Liver (tissue), 8 donors: ENCODE measurements at regions not wholly inside any gene's neighbourhood (a gene's known extent, or its start where the extent isn't known, plus 50 kb on each side); places are given as distances from the start of the nearest gene placed in this dataset.

Experiments
- DNase-seq: peaks from one replicate; pipeline ENCODE4 v3.0.0-alpha.2; 2017; ENCODE audit warnings: low spot score
- H3K27ac ChIP-seq, 2 donors: one replicate each; pipeline ENCODE4 v1.7.0; 2013; ENCODE audit warnings: inconsistent platforms in 2 of 2, low read length in 2 of 2, control low read depth in 1 of 2, low read depth in 1 of 2, mild to moderate bottlenecking in 1 of 2
- H3K27me3 ChIP-seq, 4 donors: one replicate each; pipeline versions ENCODE4 v1.6.1 to v1.7.0; 2013; ENCODE audit warnings: low read length in 3 of 4, inconsistent platforms in 1 of 4, mild to moderate bottlenecking in 1 of 4, moderate library complexity in 1 of 4; ENCODE audit not compliant: control insufficient read depth in 4 of 4, insufficient read depth in 4 of 4
- H3K36me3 ChIP-seq, 4 donors: one replicate each; pipeline versions ENCODE4 v1.6.1 to v1.7.0; 2013; ENCODE audit warnings: low read length in 3 of 4, mild to moderate bottlenecking in 3 of 4, low read depth in 1 of 4, moderate library complexity in 1 of 4; ENCODE audit not compliant: control insufficient read depth in 4 of 4, insufficient read depth in 3 of 4
- H3K4me1 ChIP-seq, 4 donors: one replicate each; pipeline versions ENCODE4 v1.6.1 to v1.7.0; 2013; ENCODE audit warnings: low read length in 3 of 4, mild to moderate bottlenecking in 3 of 4, moderate library complexity in 1 of 4; ENCODE audit not compliant: control insufficient read depth in 4 of 4, insufficient read depth in 4 of 4
- H3K4me3 ChIP-seq, 3 donors: one replicate each; pipeline versions ENCODE4 v1.6.1 to v1.7.0; 2013; ENCODE audit warnings: low read length in 3 of 3, control low read depth in 1 of 3, low read depth in 1 of 3, mild to moderate bottlenecking in 1 of 3
- H3K9ac ChIP-seq, 2 donors: one replicate each; pipeline ENCODE4 v1.7.0; 2013; ENCODE audit warnings: low read length in 2 of 2, mild to moderate bottlenecking in 2 of 2, moderate library complexity in 2 of 2, control low read depth in 1 of 2, low read depth in 1 of 2
- H3K9me3 ChIP-seq, 4 donors: one replicate each; pipeline versions ENCODE4 v1.6.1 to v1.7.0; 2013; ENCODE audit warnings: low read length in 3 of 4; ENCODE audit not compliant: control insufficient read depth in 4 of 4
- EGR1 ChIP-seq, 2 donors: IDR thresholded peaks; 2 replicates each; pipeline ENCODE4 v1.6.1; 2016 to 2018; ENCODE audit warnings: antibody characterized with exemption in 2 of 2, low read depth in 2 of 2
- FOXA1 ChIP-seq: IDR thresholded peaks from 2 replicates; pipeline ENCODE4 v1.6.1; 2016; ENCODE audit warnings: antibody characterized with exemption
- FOXA2 ChIP-seq: IDR thresholded peaks from 2 replicates; pipeline ENCODE4 v1.6.1; 2016; ENCODE audit warnings: antibody characterized with exemption
- GABPA ChIP-seq, 2 donors: IDR thresholded peaks in 1 of 2; conservative IDR thresholded peaks in 1 of 2; 2 replicates each; pipeline ENCODE4 v1.6.1; 2016; ENCODE audit warnings: antibody characterized with exemption in 2 of 2, mild to moderate bottlenecking in 1 of 2, moderate library complexity in 1 of 2
- HNF4A ChIP-seq, 2 donors: conservative IDR thresholded peaks; 2 replicates each; pipeline ENCODE4 v1.6.1; 2016; ENCODE audit warnings: antibody characterized with exemption in 2 of 2, mild to moderate bottlenecking in 2 of 2
- HNF4G ChIP-seq: IDR thresholded peaks from 2 replicates; pipeline ENCODE4 v1.6.1; 2016; ENCODE audit warnings: antibody characterized with exemption
- JUND ChIP-seq, 2 donors: IDR thresholded peaks; 2 replicates each; pipeline ENCODE4 v1.6.1; 2016; ENCODE audit warnings: antibody characterized with exemption in 2 of 2
- NR2F2 ChIP-seq: IDR thresholded peaks from 2 replicates; pipeline ENCODE4 v1.6.1; 2016; ENCODE audit warnings: antibody characterized with exemption
- RAD21 ChIP-seq, 2 donors: IDR thresholded peaks; 2 replicates each; pipeline ENCODE4 v1.6.1; 2016; ENCODE audit warnings: antibody characterized with exemption in 2 of 2, mild to moderate bottlenecking in 2 of 2
- RXRA ChIP-seq, 2 donors: IDR thresholded peaks; 2 replicates each; pipeline ENCODE4 v1.6.1; 2017 to 2018; ENCODE audit warnings: antibody characterized with exemption in 2 of 2, mild to moderate bottlenecking in 1 of 2
- TAF1 ChIP-seq: conservative IDR thresholded peaks from 2 replicates; pipeline ENCODE4 v1.6.1; 2016; ENCODE audit warnings: antibody characterized with exemption, mild to moderate bottlenecking
- YY1 ChIP-seq: IDR thresholded peaks from 2 replicates; pipeline ENCODE4 v1.6.1; 2016; ENCODE audit warnings: antibody characterized with exemption, mild to moderate bottlenecking
- WGBS: extraction: QIAGEN DNeasy Blood & Tissue Kit; methylation state at CpG from one replicate; pipeline ENCODE4 v1.1.7; 2013; 5-methylcytosine and 5-hydroxymethylcytosine counted together
- TF ChIP-seq, protein P1 (sequence below): IDR thresholded peaks from 2 replicates; pipeline ENCODE4 v1.6.1; 2016; ENCODE audit warnings: antibody characterized with exemption
- TF ChIP-seq, protein P2 (sequence below): IDR thresholded peaks from 2 replicates; pipeline ENCODE4 v1.6.1; 2016; ENCODE audit warnings: antibody characterized with exemption, mild to moderate bottlenecking
- TF ChIP-seq, protein P3 (sequence below): IDR thresholded peaks from 2 replicates; pipeline ENCODE4 v1.6.1; 2016; ENCODE audit warnings: antibody characterized with exemption
- TF ChIP-seq, protein P4 (sequence below): fragments of 150-350 bp; IDR thresholded peaks from 2 replicates; pipeline ENCODE4 v1.5.1; 2017; ENCODE audit warnings: improper control_type of control experiment, low read depth, low read length; ENCODE audit not compliant: missing input control
- TF ChIP-seq, protein P5 (sequence below): IDR thresholded peaks from 2 replicates; pipeline ENCODE4 v1.6.1; 2016; ENCODE audit warnings: antibody characterized with exemption
- donor health status: healthy.
- donor health status: healthy.
- donor health status: healthy.
- donor health status: healthy.
- donor health status: healthy.

DNA sequence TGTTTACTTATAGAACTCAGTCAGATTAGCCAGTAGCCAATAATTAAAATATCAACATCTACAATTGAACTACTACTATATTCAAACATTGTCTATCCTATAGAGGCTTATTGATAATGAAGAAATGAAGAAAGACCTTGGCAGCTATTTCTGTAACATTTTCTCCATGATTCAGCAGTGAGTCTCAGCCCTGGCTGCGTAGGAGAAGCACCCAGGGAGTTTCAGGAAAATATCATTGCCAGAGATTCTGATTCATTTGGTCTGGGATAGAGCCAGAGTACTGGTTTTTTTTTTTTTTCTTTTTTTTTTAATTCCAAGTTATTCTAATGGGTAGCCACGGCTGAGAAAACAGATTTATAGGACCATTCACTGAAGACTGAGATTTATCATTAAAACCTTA is 404.8 kb downstream of the TXNL1 start:
- 75% methylated on average over 2 of the region's 2 CpGs for WGBS
- Histone ChIP-seq H3K27ac (no peak overlapping the region), H3K4me3 (no peak overlapping the region), H3K27me3 (no peaks in the 10 kb centered on the region), H3K36me3 (no peaks in the 10 kb centered on the region), H3K9ac (no peak overlapping the region), H3K9me3 (peaks cover 0 to 3% (median 1%) of the 10 kb centered on the region in 4 donors), H3K4me1 (no peaks in the 10 kb centered on the region)
- no peak for DNase-seq
- TF ChIP-seq FOXA1 (no peak), YY1 (no peak), JUND (IDR thresholded peaks at IDR 0.05) (no peak), HNF4G (no peak), GABPA (IDR thresholded peaks at IDR 0.05 in 1 of 2, conservative IDR thresholded peaks at IDR 0.05 in 1 of 2) (no peak), HNF4A (conservative IDR thresholded peaks at IDR 0.05) (no peak), EGR1 (IDR thresholded peaks at IDR 0.05; ENCODE audit: low read depth in 2 of 2) (no peak)
- TF ChIP-seq, protein P1, sequence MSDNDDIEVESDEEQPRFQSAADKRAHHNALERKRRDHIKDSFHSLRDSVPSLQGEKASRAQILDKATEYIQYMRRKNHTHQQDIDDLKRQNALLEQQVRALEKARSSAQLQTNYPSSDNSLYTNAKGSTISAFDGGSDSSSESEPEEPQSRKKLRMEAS = no peak
- TF ChIP-seq, protein P2, sequence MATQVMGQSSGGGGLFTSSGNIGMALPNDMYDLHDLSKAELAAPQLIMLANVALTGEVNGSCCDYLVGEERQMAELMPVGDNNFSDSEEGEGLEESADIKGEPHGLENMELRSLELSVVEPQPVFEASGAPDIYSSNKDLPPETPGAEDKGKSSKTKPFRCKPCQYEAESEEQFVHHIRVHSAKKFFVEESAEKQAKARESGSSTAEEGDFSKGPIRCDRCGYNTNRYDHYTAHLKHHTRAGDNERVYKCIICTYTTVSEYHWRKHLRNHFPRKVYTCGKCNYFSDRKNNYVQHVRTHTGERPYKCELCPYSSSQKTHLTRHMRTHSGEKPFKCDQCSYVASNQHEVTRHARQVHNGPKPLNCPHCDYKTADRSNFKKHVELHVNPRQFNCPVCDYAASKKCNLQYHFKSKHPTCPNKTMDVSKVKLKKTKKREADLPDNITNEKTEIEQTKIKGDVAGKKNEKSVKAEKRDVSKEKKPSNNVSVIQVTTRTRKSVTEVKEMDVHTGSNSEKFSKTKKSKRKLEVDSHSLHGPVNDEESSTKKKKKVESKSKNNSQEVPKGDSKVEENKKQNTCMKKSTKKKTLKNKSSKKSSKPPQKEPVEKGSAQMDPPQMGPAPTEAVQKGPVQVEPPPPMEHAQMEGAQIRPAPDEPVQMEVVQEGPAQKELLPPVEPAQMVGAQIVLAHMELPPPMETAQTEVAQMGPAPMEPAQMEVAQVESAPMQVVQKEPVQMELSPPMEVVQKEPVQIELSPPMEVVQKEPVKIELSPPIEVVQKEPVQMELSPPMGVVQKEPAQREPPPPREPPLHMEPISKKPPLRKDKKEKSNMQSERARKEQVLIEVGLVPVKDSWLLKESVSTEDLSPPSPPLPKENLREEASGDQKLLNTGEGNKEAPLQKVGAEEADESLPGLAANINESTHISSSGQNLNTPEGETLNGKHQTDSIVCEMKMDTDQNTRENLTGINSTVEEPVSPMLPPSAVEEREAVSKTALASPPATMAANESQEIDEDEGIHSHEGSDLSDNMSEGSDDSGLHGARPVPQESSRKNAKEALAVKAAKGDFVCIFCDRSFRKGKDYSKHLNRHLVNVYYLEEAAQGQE = no peak
- TF ChIP-seq, protein P3, sequence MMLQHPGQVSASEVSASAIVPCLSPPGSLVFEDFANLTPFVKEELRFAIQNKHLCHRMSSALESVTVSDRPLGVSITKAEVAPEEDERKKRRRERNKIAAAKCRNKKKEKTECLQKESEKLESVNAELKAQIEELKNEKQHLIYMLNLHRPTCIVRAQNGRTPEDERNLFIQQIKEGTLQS = no peak
- TF ChIP-seq, protein P4, sequence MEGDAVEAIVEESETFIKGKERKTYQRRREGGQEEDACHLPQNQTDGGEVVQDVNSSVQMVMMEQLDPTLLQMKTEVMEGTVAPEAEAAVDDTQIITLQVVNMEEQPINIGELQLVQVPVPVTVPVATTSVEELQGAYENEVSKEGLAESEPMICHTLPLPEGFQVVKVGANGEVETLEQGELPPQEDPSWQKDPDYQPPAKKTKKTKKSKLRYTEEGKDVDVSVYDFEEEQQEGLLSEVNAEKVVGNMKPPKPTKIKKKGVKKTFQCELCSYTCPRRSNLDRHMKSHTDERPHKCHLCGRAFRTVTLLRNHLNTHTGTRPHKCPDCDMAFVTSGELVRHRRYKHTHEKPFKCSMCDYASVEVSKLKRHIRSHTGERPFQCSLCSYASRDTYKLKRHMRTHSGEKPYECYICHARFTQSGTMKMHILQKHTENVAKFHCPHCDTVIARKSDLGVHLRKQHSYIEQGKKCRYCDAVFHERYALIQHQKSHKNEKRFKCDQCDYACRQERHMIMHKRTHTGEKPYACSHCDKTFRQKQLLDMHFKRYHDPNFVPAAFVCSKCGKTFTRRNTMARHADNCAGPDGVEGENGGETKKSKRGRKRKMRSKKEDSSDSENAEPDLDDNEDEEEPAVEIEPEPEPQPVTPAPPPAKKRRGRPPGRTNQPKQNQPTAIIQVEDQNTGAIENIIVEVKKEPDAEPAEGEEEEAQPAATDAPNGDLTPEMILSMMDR = no peak

DNA sequence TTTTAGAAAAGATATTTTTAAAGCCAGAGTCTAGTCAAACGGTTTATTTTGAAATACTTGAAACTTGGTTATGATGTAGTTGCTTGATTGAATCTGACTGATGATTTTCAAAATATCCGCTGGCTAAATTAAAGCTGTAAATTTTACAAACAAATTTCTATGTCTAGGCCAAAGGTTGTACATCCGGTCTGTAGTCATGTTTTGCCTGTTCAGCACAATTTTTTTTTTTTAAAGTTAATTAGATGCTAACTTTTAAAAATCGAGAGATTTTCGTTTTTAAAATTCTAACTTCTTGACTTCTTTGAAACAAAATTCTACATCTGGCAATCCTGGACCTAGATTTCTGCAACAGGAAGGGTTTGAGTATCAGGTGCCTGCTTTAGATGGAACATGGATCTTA is 412.4 kb downstream of the TXNL1 start:
- no peak overlapping the region for H3K9ac ChIP-seq
- no peak overlapping the region for H3K27ac ChIP-seq
- H3K4me1 ChIP-seq = no peaks in the 10 kb centered on the region
- TF ChIP-seq RXRA (IDR thresholded peaks at IDR 0.05) = no peak
- TF ChIP-seq, protein P3 = no peak
- no peak for TF ChIP-seq RAD21 (IDR thresholded peaks at IDR 0.05)
- no peak for TF ChIP-seq HNF4A (conservative IDR thresholded peaks at IDR 0.05)
- TF ChIP-seq, protein P2 = no peak
- TF ChIP-seq FOXA2 = no peak
- no peak for TF ChIP-seq TAF1
- no peak for TF ChIP-seq YY1
- TF ChIP-seq, protein P5, sequence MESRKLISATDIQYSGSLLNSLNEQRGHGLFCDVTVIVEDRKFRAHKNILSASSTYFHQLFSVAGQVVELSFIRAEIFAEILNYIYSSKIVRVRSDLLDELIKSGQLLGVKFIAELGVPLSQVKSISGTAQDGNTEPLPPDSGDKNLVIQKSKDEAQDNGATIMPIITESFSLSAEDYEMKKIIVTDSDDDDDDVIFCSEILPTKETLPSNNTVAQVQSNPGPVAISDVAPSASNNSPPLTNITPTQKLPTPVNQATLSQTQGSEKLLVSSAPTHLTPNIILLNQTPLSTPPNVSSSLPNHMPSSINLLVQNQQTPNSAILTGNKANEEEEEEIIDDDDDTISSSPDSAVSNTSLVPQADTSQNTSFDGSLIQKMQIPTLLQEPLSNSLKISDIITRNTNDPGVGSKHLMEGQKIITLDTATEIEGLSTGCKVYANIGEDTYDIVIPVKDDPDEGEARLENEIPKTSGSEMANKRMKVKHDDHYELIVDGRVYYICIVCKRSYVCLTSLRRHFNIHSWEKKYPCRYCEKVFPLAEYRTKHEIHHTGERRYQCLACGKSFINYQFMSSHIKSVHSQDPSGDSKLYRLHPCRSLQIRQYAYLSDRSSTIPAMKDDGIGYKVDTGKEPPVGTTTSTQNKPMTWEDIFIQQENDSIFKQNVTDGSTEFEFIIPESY = no peak
- TF ChIP-seq, protein P4 = no peak
- no peak for TF ChIP-seq NR2F2
- TF ChIP-seq, protein P1 = no peak
- no peak for TF ChIP-seq FOXA1
- no peak for TF ChIP-seq EGR1 (IDR thresholded peaks at IDR 0.05; ENCODE audit: low read depth in 2 of 2)
- WGBS = 78% methylated on average over 5 of the region's 5 CpGs
- peaks cover 0 to 3% (median 1%) of the 10 kb centered on the region in 4 donors for H3K9me3 ChIP-seq
- no peaks in the 10 kb centered on the region for H3K36me3 ChIP-seq
- no peak overlapping the region for H3K4me3 ChIP-seq
- DNase-seq = no peak
- no peaks in the 10 kb centered on the region for H3K27me3 ChIP-seq
